Endothelial cell of umbilical vein (primary cell): ENCODE measurements at regions not wholly inside any gene's neighbourhood (a gene's known extent, or its start where the extent isn't known, plus 50 kb on each side); places are given as distances from the start of the nearest gene placed in this dataset.

Source experiments
- BruUV-seq: library from RNA; stranded (reverse); fragments of 400-500 nt; replicated peaks from 2 replicates; lab custom pipeline; 2021; lab: Mats Ljungman, UMichigan
- CTCF ChIA-PET: fragments of 300-600, 350-600 bp; sonication (Branson Sonifier 250); formaldehyde crosslinking; loops from one replicate; lab custom pipeline; 2021; ENCODE audit warnings: antibody characterized with exemption, inconsistent platforms; lab: Charles Lee
- POLR2A ChIA-PET: fragments of 300-600, 350-600 bp; sonication (Branson Sonifier 250); formaldehyde crosslinking; loops from one replicate; lab custom pipeline; 2021; ENCODE audit warnings: antibody characterized with exemption, inconsistent platforms; lab: Charles Lee
- DNase-seq: peaks from one replicate; pipeline ENCODE4 v3.0.0-alpha.2; 2011; ENCODE audit warnings: low read depth, low spot score
- FAIRE-seq: peaks from 2 replicates; lab custom pipeline; 2011; peaks lifted over from hg19 to GRCh38; lab: Jason Lieb, UNC
- H2AFZ ChIP-seq: 2 replicates; pipeline ENCODE4 v1.6.0; 2012; ENCODE audit warnings: low read depth, low read length, control low read depth, inconsistent platforms
- H3K27ac ChIP-seq: 2 replicates; pipeline ENCODE4 v1.5.1; 2011; ENCODE audit warnings: low read depth, mild to moderate bottlenecking, control low read depth, low read length, moderate library complexity; ENCODE audit not compliant: insufficient read depth
- H3K27me3 ChIP-seq, 2 experiments: 2 replicates each; pipeline versions ENCODE4 v1.6.0 to v1.6.1; 2011; ENCODE audit warnings: low read length in 2 of 2, mixed read lengths in 1 of 2; ENCODE audit not compliant: control insufficient read depth in 2 of 2, insufficient read depth in 2 of 2
- H3K36me3 ChIP-seq, 2 experiments: 2 replicates in 1 of 2; 3 replicates in 1 of 2; pipeline ENCODE4 v1.5.1; 2011; ENCODE audit warnings: low read length in 2 of 2, mild to moderate bottlenecking in 1 of 2, moderate library complexity in 1 of 2; ENCODE audit not compliant: control insufficient read depth in 2 of 2, insufficient read depth in 2 of 2; ENCODE audit errors: extremely low read depth in 1 of 2
- H3K4me1 ChIP-seq: 3 replicates; pipeline ENCODE4 v1.5.1; 2011; ENCODE audit warnings: mild to moderate bottlenecking, low read length; ENCODE audit not compliant: control insufficient read depth, insufficient read depth; ENCODE audit errors: extremely low read depth
- H3K4me2 ChIP-seq: 2 replicates; pipeline ENCODE4 v1.6.1; 2011; ENCODE audit warnings: low read length, control low read depth, mixed read lengths; ENCODE audit not compliant: insufficient read depth
- H3K4me3 ChIP-seq, 3 experiments: fragments of 200-600 bp in 1 of 3; sonication (generic), shearing (Covaris generic) in 1 of 3; replicated peaks in 1 of 3; 2 replicates each; pipeline ENCODE4 v1.5.1; 2011 to 2016; ENCODE audit warnings: control low read depth in 3 of 3, low read length in 3 of 3, mild to moderate bottlenecking in 2 of 3, inconsistent platforms in 1 of 3, low read depth in 1 of 3, moderate library complexity in 1 of 3; ENCODE audit not compliant: insufficient read depth in 1 of 3
- H3K79me2 ChIP-seq: 2 replicates; pipeline ENCODE4 v1.6.0; 2012; ENCODE audit warnings: low read length, inconsistent platforms; ENCODE audit not compliant: control insufficient read depth, insufficient read depth
- H3K9ac ChIP-seq: replicated peaks from 2 replicates; pipeline ENCODE3; 2011; ENCODE audit warnings: low read length, control low read depth; ENCODE audit not compliant: insufficient read depth; ENCODE audit errors: extremely low read depth
- H3K9me1 ChIP-seq: replicated peaks from 3 replicates; pipeline ENCODE4 v1.6.0; 2011; ENCODE audit warnings: mild to moderate bottlenecking, low read length; ENCODE audit not compliant: control insufficient read depth, insufficient read depth; ENCODE audit errors: extremely low read depth
- H3K9me3 ChIP-seq: replicated peaks from 2 replicates; pipeline ENCODE4 v1.5.1; 2012; ENCODE audit warnings: low read length, inconsistent platforms; ENCODE audit not compliant: control insufficient read depth, insufficient read depth
- H4K20me1 ChIP-seq: replicated peaks from 2 replicates; pipeline ENCODE3; 2011; ENCODE audit warnings: mild to moderate bottlenecking, low read length; ENCODE audit not compliant: control insufficient read depth, insufficient read depth; ENCODE audit errors: extremely low read depth
- CTCF ChIP-seq, 2 donors: IDR thresholded peaks; 1 replicate in 1 of 2; 2 replicates in 1 of 2; pipeline ENCODE4 v1.5.1; 2011; ENCODE audit warnings: low read length in 2 of 2, mild to moderate bottlenecking in 2 of 2, moderate library complexity in 2 of 2, control low read depth in 1 of 2, inconsistent platforms in 1 of 2, low read depth in 1 of 2; ENCODE audit not compliant: insufficient read depth in 1 of 2; ENCODE audit errors: extremely low read depth in 1 of 2
- EZH2 ChIP-seq: IDR thresholded peaks from 2 replicates; pipeline ENCODE4 v1.6.1; 2012; ENCODE audit warnings: borderline replicate concordance, low read depth, mild to moderate bottlenecking, moderate library complexity, low read length, inconsistent platforms; ENCODE audit not compliant: severe bottlenecking
- FOS ChIP-seq: IDR thresholded peaks from 2 replicates; pipeline ENCODE4 v1.6.1; 2011; ENCODE audit warnings: mild to moderate bottlenecking, low read length, moderate library complexity, borderline replicate concordance; ENCODE audit not compliant: insufficient read depth
- GATA2 ChIP-seq: IDR thresholded peaks from 2 replicates; pipeline ENCODE4 v1.7.0; 2011; ENCODE audit warnings: low read depth, mild to moderate bottlenecking, moderate library complexity, mixed read lengths, low read length; ENCODE audit not compliant: insufficient read length, insufficient read depth
- JUN ChIP-seq: IDR thresholded peaks from 2 replicates; pipeline ENCODE4 v1.6.1; 2011; ENCODE audit warnings: borderline replicate concordance, low read depth; ENCODE audit not compliant: insufficient read length, insufficient read depth
- MAX ChIP-seq: IDR thresholded peaks from 2 replicates; pipeline ENCODE4 v1.6.1; 2011; ENCODE audit not compliant: insufficient read depth, insufficient read length
- MYC ChIP-seq: IDR thresholded peaks from one replicate; pipeline ENCODE4 v1.6.1; 2011; ENCODE audit warnings: mild to moderate bottlenecking, low read depth, low read length
- POLR2A ChIP-seq: IDR thresholded peaks from 2 replicates; pipeline ENCODE4 v1.6.1; 2012; ENCODE audit warnings: low read depth, mild to moderate bottlenecking, control low read depth, low read length
- POLR2AphosphoS5 ChIP-seq: IDR thresholded peaks from 2 replicates; pipeline ENCODE4 v1.6.1; 2012; ENCODE audit warnings: low read depth, mild to moderate bottlenecking, control low read depth, low read length, moderate library complexity; ENCODE audit not compliant: insufficient read depth
- dilution Hi-C: fragments of 300-500 bp; cut with MboI; formaldehyde crosslinking; loops from one replicate; pipeline ENCODE4 v1.15.0; 2019; ENCODE audit warnings: low sequenced_read_pairs; ENCODE audit not compliant: extremely low pct_ligation_motif_present
- intact Hi-C: fragments of 100-400 bp; cut with micrococcal nuclease; formaldehyde crosslinking; loops from one replicate; pipeline ENCODE4 v1.10.0; 2022

GRCh38 chr11:23404225-23405160, 544.2 kb upstream of the CCDC179 start:
- H3K4me2 ChIP-seq = no peak overlapping the region
- no peaks in the 10 kb centered on the region for H3K9me1 ChIP-seq
- no peak for TF ChIP-seq EZH2
- TF ChIP-seq GATA2 = no peak
- no peak for TF ChIP-seq JUN
- no peak for TF ChIP-seq FOS
- TF ChIP-seq MAX = no peak
- no peak for TF ChIP-seq POLR2AphosphoS5
- TF ChIP-seq CTCF (IDR thresholded peaks at IDR 0.05; ENCODE audit: extremely low read depth in 1 of 2, insufficient read depth in 1 of 2, low read depth in 1 of 2, low read length in 2 of 2) = no peak
- TF ChIP-seq MYC = no peak
- TF ChIP-seq POLR2A = no peak
- H3K4me3 ChIP-seq = no peak overlapping the region
- no peak overlapping the region for H3K27ac ChIP-seq
- FAIRE-seq = no peak
- BruUV-seq = no TSS peak
- CTCF ChIA-PET = no interaction called here
- dilution Hi-C loops (no loop called here), intact Hi-C loops (no loop called here)
- POLR2A ChIA-PET = no interaction called here
- no peaks in the 10 kb centered on the region for H3K36me3 ChIP-seq
- H4K20me1 ChIP-seq = no peaks in the 10 kb centered on the region
- H3K9ac ChIP-seq = no peak overlapping the region
- no peaks in the 10 kb centered on the region for H3K79me2 ChIP-seq
- H2AFZ ChIP-seq = no peak overlapping the region
- no peaks in the 10 kb centered on the region for H3K27me3 ChIP-seq
- no peaks in the 10 kb centered on the region for H3K9me3 ChIP-seq
- no peaks in the 10 kb centered on the region for H3K4me1 ChIP-seq
- no peak for DNase-seq
